H1 (cell line): ENCODE measurements at regions not wholly inside any gene's neighbourhood (a gene's known extent, or its start where the extent isn't known, plus 50 kb on each side); places are given as distances from the start of the nearest gene placed in this dataset.

Experiments used
- CTCF ChIA-PET: fragments of 300-600 bp; sonication (Branson Sonifier 250); formaldehyde crosslinking; loops from one replicate; lab custom pipeline; 2021; ENCODE audit not compliant: partially characterized antibody; lab: Charles Lee
- POLR2A ChIA-PET: fragments of 300-600 bp; sonication (Branson Sonifier 250); formaldehyde crosslinking; loops from one replicate; lab custom pipeline; 2021; ENCODE audit warnings: inconsistent platforms; ENCODE audit not compliant: partially characterized antibody; lab: Charles Lee
- DNase-seq, 2 experiments: peaks; one replicate each; pipeline versions ENCODE4 v3.0.0 to v3.0.0-alpha.2; 2010 to 2022; ENCODE audit warnings: low spot score in 2 of 2, low read depth in 1 of 2, mixed read lengths in 1 of 2
- FAIRE-seq: peaks from 2 replicates; lab custom pipeline; 2011; peaks lifted over from hg19 to GRCh38; lab: Jason Lieb, UNC
- H2AFZ ChIP-seq: 2 replicates; pipeline ENCODE4 v1.8.1; 2012; ENCODE audit warnings: low read length, inconsistent platforms
- H2AK5ac ChIP-seq: 2 replicates; pipeline ENCODE4 v1.6.1; 2013; ENCODE audit warnings: low read depth, low read length
- H2BK120ac ChIP-seq: replicated peaks from 2 replicates; pipeline ENCODE3; 2013; ENCODE audit warnings: low read depth, low read length, inconsistent platforms
- H2BK12ac ChIP-seq: 2 replicates; pipeline ENCODE4 v1.6.1; 2013; ENCODE audit warnings: low read depth, low read length
- H2BK15ac ChIP-seq: 2 replicates; pipeline ENCODE4 v1.6.1; 2013; ENCODE audit warnings: low read length
- H2BK20ac ChIP-seq: 2 replicates; pipeline ENCODE4 v1.6.1; 2013; ENCODE audit warnings: low read length
- H2BK5ac ChIP-seq: 2 replicates; pipeline ENCODE4 v1.6.1; 2013; ENCODE audit warnings: low read depth, low read length
- H3K14ac ChIP-seq: 2 replicates; pipeline ENCODE4 v1.6.1; 2013; ENCODE audit warnings: inconsistent platforms; ENCODE audit not compliant: insufficient read length
- H3K18ac ChIP-seq: 2 replicates; pipeline ENCODE4 v1.6.1; 2013; ENCODE audit warnings: low read length; ENCODE audit errors: extremely low read depth
- H3K23ac ChIP-seq: 2 replicates; pipeline ENCODE4 v1.6.1; 2013; ENCODE audit warnings: inconsistent platforms; ENCODE audit not compliant: insufficient read length
- H3K23me2 ChIP-seq: 2 replicates; pipeline ENCODE4 v1.6.1; 2013; ENCODE audit warnings: low read depth, low read length
- H3K27ac ChIP-seq: 2 replicates; pipeline ENCODE4 v1.6.1; 2011; ENCODE audit warnings: low read depth, low read length, inconsistent platforms
- H3K27me3 ChIP-seq, 4 experiments: replicated peaks in 1 of 4; 1 replicate in 1 of 4; 2 replicates in 3 of 4; pipeline versions ENCODE4 v1.6.1 to v1.8.1; 2011 to 2013; ENCODE audit warnings: low read length in 3 of 4, mild to moderate bottlenecking in 3 of 4, inconsistent platforms in 2 of 4, mixed read lengths in 2 of 4, moderate library complexity in 1 of 4; ENCODE audit not compliant: control insufficient read depth in 3 of 4, insufficient read depth in 3 of 4; ENCODE audit errors: extremely low read depth in 1 of 4
- H3K36me3 ChIP-seq, 4 experiments: 2 replicates each; pipeline versions ENCODE4 v1.6.1 to v1.8.1; 2011 to 2013; ENCODE audit warnings: mild to moderate bottlenecking in 4 of 4, low read length in 3 of 4, moderate library complexity in 2 of 4, control low read depth in 1 of 4, inconsistent platforms in 1 of 4; ENCODE audit not compliant: insufficient read depth in 4 of 4, control insufficient read depth in 2 of 4
- H3K4ac ChIP-seq: replicated peaks from 2 replicates; pipeline ENCODE3; 2013; ENCODE audit warnings: low read length, low read depth, mixed read lengths, inconsistent platforms; ENCODE audit not compliant: insufficient read length
- H3K4me1 ChIP-seq, 4 experiments: replicated peaks in 1 of 4; 1 replicate in 1 of 4; 2 replicates in 3 of 4; pipeline versions ENCODE4 v1.6.1 to v1.8.1; 2011 to 2013; ENCODE audit warnings: low read length in 3 of 4, inconsistent platforms in 2 of 4, mixed read lengths in 1 of 4; ENCODE audit not compliant: insufficient read depth in 4 of 4, control insufficient read depth in 3 of 4
- H3K4me2 ChIP-seq, 2 experiments: 2 replicates each; pipeline versions ENCODE4 v1.6.1 to v1.8.1; 2011 to 2013; ENCODE audit warnings: low read depth in 2 of 2, low read length in 2 of 2, control low read depth in 1 of 2, inconsistent platforms in 1 of 2, mild to moderate bottlenecking in 1 of 2; ENCODE audit not compliant: insufficient read depth in 1 of 2
- H3K4me3 ChIP-seq, 4 experiments: fragments of 200-600, 300-600 bp in 1 of 4; sonication (generic), shearing (Covaris generic), sonication (Bioruptor Twin) in 1 of 4; 2 replicates each; pipeline versions ENCODE4 v1.5.1 to v1.8.1; 2011 to 2016; ENCODE audit warnings: low read length in 4 of 4, low read depth in 3 of 4, control low read depth in 2 of 4, inconsistent platforms in 2 of 4, mild to moderate bottlenecking in 2 of 4, mixed read lengths in 1 of 4, moderate library complexity in 1 of 4; ENCODE audit not compliant: insufficient read depth in 2 of 4; ENCODE audit errors: extremely low read depth in 1 of 4
- H3K56ac ChIP-seq: replicated peaks from 2 replicates; pipeline ENCODE3; 2013; ENCODE audit warnings: low read depth, mild to moderate bottlenecking, mixed read lengths, low read length, inconsistent platforms; ENCODE audit not compliant: insufficient read length
- H3K79me1 ChIP-seq: 2 replicates; pipeline ENCODE4 v1.6.1; 2013; ENCODE audit warnings: low read depth, low read length, control low read depth
- H3K79me2 ChIP-seq, 2 experiments: 2 replicates each; pipeline versions ENCODE4 v1.6.1 to v1.8.1; 2012 to 2013; ENCODE audit warnings: low read length in 2 of 2, mild to moderate bottlenecking in 2 of 2, inconsistent platforms in 1 of 2; ENCODE audit not compliant: insufficient read depth in 2 of 2, control insufficient read depth in 1 of 2
- H3K9ac ChIP-seq, 4 experiments: replicated peaks in 1 of 4; 1 replicate in 1 of 4; 2 replicates in 3 of 4; pipeline versions ENCODE4 v1.6.1 to v1.8.1; 2011 to 2013; ENCODE audit warnings: low read depth in 3 of 4, low read length in 3 of 4, control low read depth in 2 of 4, mild to moderate bottlenecking in 2 of 4, moderate library complexity in 2 of 4, inconsistent platforms in 1 of 4; ENCODE audit errors: extremely low read depth in 1 of 4
- H3K9me3 ChIP-seq, 2 experiments: 2 replicates each; pipeline versions ENCODE4 v1.6.1 to v1.8.1; 2012 to 2013; ENCODE audit warnings: mild to moderate bottlenecking in 2 of 2, moderate library complexity in 2 of 2, control low read depth in 1 of 2, inconsistent platforms in 1 of 2, low read depth in 1 of 2, low read length in 1 of 2, mixed read lengths in 1 of 2; ENCODE audit not compliant: insufficient read depth in 2 of 2
- H4K20me1 ChIP-seq, 2 experiments: replicated peaks in 1 of 2; 2 replicates each; pipeline versions ENCODE3 to v1.8.1; 2011 to 2013; ENCODE audit warnings: inconsistent platforms in 2 of 2, low read length in 2 of 2, mild to moderate bottlenecking in 1 of 2; ENCODE audit not compliant: insufficient read depth in 2 of 2, control insufficient read depth in 1 of 2
- H4K5ac ChIP-seq: 2 replicates; pipeline ENCODE4 v1.6.1; 2013; ENCODE audit warnings: low read length, low read depth, mixed read lengths, inconsistent platforms; ENCODE audit not compliant: insufficient read length
- H4K8ac ChIP-seq: 2 replicates; pipeline ENCODE4 v1.8.0; 2013; ENCODE audit warnings: mild to moderate bottlenecking, moderate library complexity, low read length, inconsistent platforms; ENCODE audit not compliant: insufficient read depth; ENCODE audit errors: extremely low read depth
- H4K91ac ChIP-seq: replicated peaks from 2 replicates; pipeline ENCODE3; 2013; ENCODE audit warnings: low read length, mixed read lengths, inconsistent platforms; ENCODE audit not compliant: insufficient read length
- BACH1 ChIP-seq: IDR thresholded peaks from 2 replicates; pipeline ENCODE4 v1.6.1; 2012; ENCODE audit warnings: low read length, improper control_type of control experiment
- CHD2 ChIP-seq: IDR thresholded peaks from 2 replicates; pipeline ENCODE4 v1.6.1; 2012; ENCODE audit warnings: low read length, improper control_type of control experiment
- CTBP2 ChIP-seq: IDR thresholded peaks from 2 replicates; pipeline ENCODE4 v1.7.0; 2011; ENCODE audit warnings: borderline replicate concordance, mild to moderate bottlenecking, moderate library complexity, mixed read lengths, low read length; ENCODE audit not compliant: insufficient read depth, insufficient read length
- KDM4A ChIP-seq: IDR thresholded peaks from one replicate; pipeline ENCODE4 v1.7.1; 2012; ENCODE audit warnings: low read depth, mild to moderate bottlenecking, moderate library complexity, low read length, inconsistent platforms; ENCODE audit not compliant: severe bottlenecking
- KDM5A ChIP-seq: fragments of 200-600 bp; IDR thresholded peaks from 2 replicates; pipeline ENCODE4 v1.7.1; 2012; ENCODE audit warnings: mild to moderate bottlenecking, low read length, inconsistent platforms, mixed read lengths
- PHF8 ChIP-seq: fragments of 200-600 bp; sonication (generic); conservative IDR thresholded peaks from 2 replicates; pipeline ENCODE4 v1.7.1; 2012; ENCODE audit warnings: low read depth, mild to moderate bottlenecking, inconsistent platforms, low read length, moderate library complexity
- POLR2AphosphoS5 ChIP-seq: IDR thresholded peaks from 2 replicates; pipeline ENCODE4 v1.6.1; 2011; ENCODE audit warnings: low read depth, low read length
- RAD21 ChIP-seq, 2 experiments: IDR thresholded peaks in 1 of 2; conservative IDR thresholded peaks in 1 of 2; 2 replicates each; pipeline ENCODE4 v1.6.1; 2011; ENCODE audit warnings: low read depth in 2 of 2, low read length in 2 of 2, improper control_type of control experiment in 1 of 2, inconsistent platforms in 1 of 2, mild to moderate bottlenecking in 1 of 2, moderate library complexity in 1 of 2
- RNF2 ChIP-seq: fragments of 200-900, 300-1000 bp; sonication (generic); IDR thresholded peaks from 2 replicates; pipeline ENCODE4 v1.7.1; 2016; ENCODE audit warnings: borderline replicate concordance, low read depth, mild to moderate bottlenecking, antibody characterized with exemption, low read length; ENCODE audit not compliant: poor library complexity, severe bottlenecking; ENCODE audit errors: missing control alignments
- SIRT6 ChIP-seq: IDR thresholded peaks from one replicate; pipeline ENCODE4 v1.7.1; 2012; ENCODE audit warnings: low read length, inconsistent platforms
- SP4 ChIP-seq: IDR thresholded peaks from 2 replicates; pipeline ENCODE4 v1.6.1; 2012; ENCODE audit warnings: low read length, inconsistent platforms
- TBP ChIP-seq: IDR thresholded peaks from 2 replicates; pipeline ENCODE4 v1.6.1; 2011; ENCODE audit warnings: low read depth, low read length, improper control_type of control experiment
- WGBS, 2 experiments: shearing (Covaris generic) in 1 of 2; methylation state at CpG; one replicate each; pipeline versions ENCODE4 v1.1.6 to v1.1.7; 2013 to 2015; ENCODE audit warnings: low lambda C conversion rate in 2 of 2, mixed read lengths in 2 of 2, inconsistent platforms in 1 of 2, low coverage in 1 of 2, missing lambda C conversion rate in 1 of 2; ENCODE audit not compliant: insufficient replicate concordance in 2 of 2, insufficient coverage in 1 of 2, insufficient read length in 1 of 2; ENCODE audit errors: extremely low coverage in 1 of 2, missing lambda C conversion rate in 1 of 2; 5-methylcytosine and 5-hydroxymethylcytosine counted together

- POLR2A ChIA-PET: no interaction called here
- H3K4me2 ChIP-seq: no peak overlapping the region
- no peak overlapping the region; the same call in 1 of the 2 replicates for H2AFZ ChIP-seq
- no peak for TF ChIP-seq CHD2
- TF ChIP-seq KDM5A: no peak
- no peak for TF ChIP-seq TBP
- no peak for TF ChIP-seq BACH1
- no peak for TF ChIP-seq SP4
- TF ChIP-seq RNF2: no peak
- TF ChIP-seq CTBP2: no peak
- no peak for TF ChIP-seq POLR2AphosphoS5
- no peak for TF ChIP-seq PHF8
- TF ChIP-seq KDM4A: no peak
- TF ChIP-seq SIRT6: no peak
- TF ChIP-seq RAD21 (IDR thresholded peaks at IDR 0.05 in 1 of 2, conservative IDR thresholded peaks at IDR 0.05 in 1 of 2; ENCODE audit: low read depth in 2 of 2, low read length in 2 of 2): no peak
Observed at GRCh38 chr9:13674926-13675637, 395.6 kb upstream of the MPDZ start.

More at GRCh38 chr9:13674926-13675637, 395.6 kb upstream of the MPDZ start:
- FAIRE-seq (no peak), DNase-seq (no peak)
- Histone ChIP-seq H3K4me1 (peaks cover 0 to 2% (median under 1%) of the 10 kb centered on the region in 4 experiments; a peak in 3 of 7 replicates), H4K8ac (no peak overlapping the region), H4K20me1 (no peaks in the 10 kb centered on the region), H3K9me3 (no peaks in the 10 kb centered on the region), H3K23ac (no peak overlapping the region), H4K5ac (no peak overlapping the region), H4K91ac (no peak overlapping the region), H3K27ac (no peak overlapping the region), H3K4me3 (no peak overlapping the region), H3K9ac (no peak overlapping the region), H3K79me1 (no peaks in the 10 kb centered on the region), H3K23me2 (no peaks in the 10 kb centered on the region), H3K4ac (no peak overlapping the region), H3K56ac (no peak overlapping the region), H2AK5ac (no peak overlapping the region), H2BK120ac (no peak overlapping the region), H3K18ac (no peak overlapping the region), H3K36me3 (no peaks in the 10 kb centered on the region), H3K79me2 (no peaks in the 10 kb centered on the region), H2BK12ac (no peak overlapping the region), H3K27me3 (no peaks in the 10 kb centered on the region), H2BK20ac (no peak overlapping the region), H2BK5ac (no peak overlapping the region), H3K14ac (no peak overlapping the region), H2BK15ac (no peak overlapping the region)
- CTCF ChIA-PET: interaction anchor here (1.1 to 1.4 kb wide), 2 partner anchors 14 to 22 kb away, joined by 3 read pairs; no protein-coding TSS in a partner anchor
- WGBS, 2 experiments: 85% methylated on average over 7 of the region's 7 CpGs; no CpG with 5 or more reads in 1 of the 2 experiments
